ENCODE measurements at regions not wholly inside any gene's neighbourhood (a gene's known extent, or its start where the extent isn't known, plus 50 kb on each side); places are given as distances from the start of the nearest gene placed in this dataset.

DNA sequence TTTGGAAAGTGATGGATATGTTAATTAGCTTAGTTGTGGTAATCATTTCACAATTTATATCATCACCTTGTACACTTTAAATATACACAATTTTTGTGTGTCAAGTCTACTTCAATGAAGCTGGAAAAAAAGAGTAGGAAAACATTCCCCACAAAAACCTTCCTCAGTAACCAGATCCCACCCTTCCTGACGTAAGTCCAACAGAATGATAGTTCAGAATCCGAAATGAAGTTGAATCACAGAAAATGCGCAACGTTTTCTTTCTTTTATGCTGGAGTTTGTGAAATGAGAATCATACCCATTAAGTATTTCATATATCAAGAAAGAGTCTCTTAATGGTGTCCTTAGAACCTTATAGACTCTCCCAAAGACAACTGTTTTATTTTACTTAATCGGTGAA, 292.9 kb downstream of the USP46 start:
- no peak overlapping the region for H3K4me3 ChIP-seq (ENCODE audit: low read depth, poor library complexity, severe bottlenecking)
- intact Hi-C loops (cut with DNase I; ENCODE audit: low total_unique reads): no loop called here
- WGBS, 2 donors: 74 to 87% methylated on average over 5 of the region's 5 CpGs
- DNase-seq (ENCODE audit: low spot score in 2 of 2): no peak
- TF ChIP-seq, protein P1, sequence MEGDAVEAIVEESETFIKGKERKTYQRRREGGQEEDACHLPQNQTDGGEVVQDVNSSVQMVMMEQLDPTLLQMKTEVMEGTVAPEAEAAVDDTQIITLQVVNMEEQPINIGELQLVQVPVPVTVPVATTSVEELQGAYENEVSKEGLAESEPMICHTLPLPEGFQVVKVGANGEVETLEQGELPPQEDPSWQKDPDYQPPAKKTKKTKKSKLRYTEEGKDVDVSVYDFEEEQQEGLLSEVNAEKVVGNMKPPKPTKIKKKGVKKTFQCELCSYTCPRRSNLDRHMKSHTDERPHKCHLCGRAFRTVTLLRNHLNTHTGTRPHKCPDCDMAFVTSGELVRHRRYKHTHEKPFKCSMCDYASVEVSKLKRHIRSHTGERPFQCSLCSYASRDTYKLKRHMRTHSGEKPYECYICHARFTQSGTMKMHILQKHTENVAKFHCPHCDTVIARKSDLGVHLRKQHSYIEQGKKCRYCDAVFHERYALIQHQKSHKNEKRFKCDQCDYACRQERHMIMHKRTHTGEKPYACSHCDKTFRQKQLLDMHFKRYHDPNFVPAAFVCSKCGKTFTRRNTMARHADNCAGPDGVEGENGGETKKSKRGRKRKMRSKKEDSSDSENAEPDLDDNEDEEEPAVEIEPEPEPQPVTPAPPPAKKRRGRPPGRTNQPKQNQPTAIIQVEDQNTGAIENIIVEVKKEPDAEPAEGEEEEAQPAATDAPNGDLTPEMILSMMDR (IDR thresholded peaks at IDR 0.05): no peak
- no peak for TF ChIP-seq POLR2A (IDR thresholded peaks at IDR 0.05)

DNA sequence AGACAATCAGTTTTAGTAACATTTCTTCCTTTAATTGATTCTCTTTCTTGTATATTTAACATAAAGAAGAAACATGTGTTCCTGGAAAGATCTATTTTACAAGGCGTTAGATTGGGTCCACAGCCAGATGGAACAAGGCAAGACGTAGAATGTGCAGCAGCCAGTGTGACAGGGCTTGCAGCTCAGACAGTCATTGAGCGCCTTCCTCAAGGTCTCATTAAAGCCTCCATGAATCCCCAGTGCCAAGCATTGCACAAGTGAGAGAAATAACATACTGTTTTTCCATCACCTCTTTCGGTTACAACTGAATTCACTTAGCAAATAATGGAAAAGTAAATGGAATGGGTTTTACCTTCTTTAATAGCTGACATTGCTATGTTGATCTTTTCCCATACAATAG, 292.5 kb downstream of the USP46 start:
- 47 to 51% methylated on average over 4 of the region's 4 CpGs for WGBS, 2 donors
- TF ChIP-seq, protein P1 (IDR thresholded peaks at IDR 0.05): no peak
- TF ChIP-seq POLR2A (IDR thresholded peaks at IDR 0.05): no peak
- no peak for DNase-seq (ENCODE audit: low spot score in 2 of 2)
- intact Hi-C loops (cut with DNase I; ENCODE audit: low total_unique reads): no loop called here
- no peak overlapping the region for H3K4me3 ChIP-seq (ENCODE audit: low read depth, poor library complexity, severe bottlenecking)

DNA sequence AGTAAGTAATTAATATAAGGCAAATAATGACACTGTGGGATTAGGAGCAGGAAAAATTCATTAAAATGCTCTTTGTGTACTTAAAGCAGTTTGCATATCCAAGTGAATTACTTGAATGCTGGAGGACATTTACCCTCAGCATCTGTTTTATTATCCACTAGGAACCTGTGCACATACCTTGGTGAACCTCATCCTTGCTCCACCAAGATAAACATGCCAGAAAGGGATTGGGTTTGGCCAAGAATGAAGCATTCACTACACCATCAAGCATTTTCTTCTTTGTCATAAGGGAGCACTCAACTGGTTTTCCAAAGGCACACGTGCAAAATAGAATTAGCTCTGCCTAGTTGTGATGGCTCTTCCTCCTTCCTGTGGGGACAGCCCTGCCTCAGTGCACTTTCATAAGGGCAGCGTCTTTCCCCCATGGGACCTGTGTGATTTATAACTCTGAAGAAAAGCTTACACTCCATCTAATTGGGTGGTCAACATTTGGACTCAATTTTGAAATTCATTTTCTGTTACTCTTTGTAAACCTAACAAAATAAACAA, 291.7 kb downstream of the USP46 start:
- H3K4me3 ChIP-seq (ENCODE audit: low read depth, poor library complexity, severe bottlenecking): no peak overlapping the region
- intact Hi-C loops (cut with DNase I; ENCODE audit: low total_unique reads): no loop called here
- DNase-seq (ENCODE audit: low spot score in 2 of 2): no peak
- TF ChIP-seq POLR2A (IDR thresholded peaks at IDR 0.05): no peak
- TF ChIP-seq, protein P1 (IDR thresholded peaks at IDR 0.05): no peak
- 37 to 54% methylated on average over 2 of the region's 2 CpGs for WGBS, 2 donors

DNA sequence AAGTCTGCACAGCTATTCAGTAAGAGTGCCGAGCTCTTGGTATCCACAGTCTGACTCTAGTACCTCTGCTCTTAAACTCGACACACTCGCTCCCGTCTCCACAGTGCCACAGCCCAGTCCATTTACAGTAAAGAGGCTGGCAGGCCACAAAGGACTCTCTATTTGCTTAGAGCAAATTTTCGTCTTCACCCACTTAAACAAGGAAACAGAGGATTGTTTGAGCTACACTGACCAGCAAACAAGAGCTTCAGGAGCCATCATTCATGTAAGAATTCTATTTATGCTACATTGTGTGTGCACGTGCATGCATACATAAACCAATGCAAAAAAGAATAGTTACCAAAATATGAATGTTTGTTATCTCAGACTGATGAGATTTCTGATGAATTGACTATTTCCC, 290.2 kb downstream of the USP46 start:
- DNase-seq (ENCODE audit: low spot score in 2 of 2): no peak
- 82 to 88% methylated on average over 6 of the region's 6 CpGs for WGBS, 2 donors
- intact Hi-C loops (cut with DNase I; ENCODE audit: low total_unique reads): no loop called here
- H3K4me3 ChIP-seq (ENCODE audit: low read depth, poor library complexity, severe bottlenecking): no peak overlapping the region
- TF ChIP-seq POLR2A (IDR thresholded peaks at IDR 0.05): no peak
- TF ChIP-seq, protein P1 (IDR thresholded peaks at IDR 0.05): no peak

DNA sequence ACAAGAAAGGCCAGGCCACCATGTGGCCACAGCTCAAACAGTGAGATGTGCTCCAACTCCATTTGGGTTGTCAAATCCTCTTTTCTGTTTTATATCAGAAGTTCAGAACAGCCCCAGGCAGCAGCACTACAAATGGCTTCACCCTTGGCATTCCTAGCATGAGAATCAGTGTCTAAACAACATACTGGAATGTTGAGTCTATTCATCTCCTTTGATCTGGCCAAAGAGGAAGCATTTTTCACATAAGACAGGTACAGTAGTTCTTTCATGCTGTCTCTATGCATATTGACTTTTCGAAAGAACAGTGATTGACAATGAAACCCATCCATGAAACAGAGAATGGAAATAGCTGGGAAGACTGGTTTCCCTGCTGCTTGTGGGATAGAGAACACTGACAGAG, 289.5 kb downstream of the USP46 start:
- intact Hi-C loops (cut with DNase I; ENCODE audit: low total_unique reads): no loop called here
- WGBS, 2 donors: 58 to 65% methylated on average over 1 of the region's 1 CpG
- no peak overlapping the region for H3K4me3 ChIP-seq (ENCODE audit: low read depth, poor library complexity, severe bottlenecking)
- DNase-seq (ENCODE audit: low spot score in 2 of 2): no peak
- TF ChIP-seq, protein P1 (IDR thresholded peaks at IDR 0.05): no peak
- TF ChIP-seq POLR2A (IDR thresholded peaks at IDR 0.05): no peak

DNA sequence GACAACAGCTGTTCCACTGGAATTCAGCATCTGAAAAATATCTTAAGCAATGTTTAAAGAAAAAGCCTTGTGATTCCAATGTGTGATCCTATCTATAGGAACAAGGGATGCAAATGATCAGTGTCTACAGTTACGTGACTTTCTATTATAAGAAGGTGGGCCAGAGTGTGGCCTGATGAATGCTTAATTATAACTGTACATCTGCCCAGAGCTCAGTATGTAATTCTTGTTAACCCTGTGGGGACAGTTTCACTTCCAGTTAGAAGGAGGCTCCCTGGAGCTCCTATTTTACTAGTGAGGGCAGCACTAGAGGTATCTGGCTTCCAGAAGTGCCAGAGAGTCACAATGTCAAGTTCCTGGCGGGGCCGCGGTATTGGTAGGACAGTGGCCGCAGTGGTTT, 288.5 kb downstream of the USP46 start:
- WGBS, 2 donors: 90 to 92% methylated on average over 5 of the region's 5 CpGs
- no peak for DNase-seq (ENCODE audit: low spot score in 2 of 2)
- intact Hi-C loops (cut with DNase I; ENCODE audit: low total_unique reads): no loop called here
- no peak for TF ChIP-seq POLR2A (IDR thresholded peaks at IDR 0.05)
- TF ChIP-seq, protein P1 (IDR thresholded peaks at IDR 0.05): no peak
- H3K4me3 ChIP-seq (ENCODE audit: low read depth, poor library complexity, severe bottlenecking): no peak overlapping the region
